ENCODE measurements at regions not wholly inside any gene's neighbourhood (a gene's known extent, or its start where the extent isn't known, plus 50 kb on each side); places are given as distances from the start of the nearest gene placed in this dataset.
"Not testable (repeated sequence)": the region's sequence is repeated elsewhere in the genome, so short reads cannot be mapped to it uniquely, and the experiment has no call there.

DNA sequence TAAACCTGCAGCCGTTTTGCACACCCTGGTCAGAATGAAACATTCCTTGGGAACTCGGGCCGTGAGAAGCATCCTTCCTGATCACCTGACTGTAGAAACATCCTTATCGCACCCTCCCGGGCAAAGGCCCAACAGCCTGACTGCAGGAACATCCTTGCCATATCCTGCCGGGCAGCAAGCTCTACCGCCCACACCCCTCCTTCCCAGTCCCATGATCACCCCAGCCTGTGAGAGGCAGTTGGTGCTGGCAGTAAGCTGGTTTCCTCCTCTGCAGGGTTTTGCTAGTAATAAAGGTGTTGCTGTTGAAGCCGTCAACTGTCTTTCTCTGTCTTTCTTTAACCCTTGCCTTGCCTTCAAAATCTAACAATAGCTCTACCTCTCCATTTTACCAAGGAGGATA, 799.6 kb downstream of the FOXD4L6 start:
- TF ChIP-seq, protein P1, sequence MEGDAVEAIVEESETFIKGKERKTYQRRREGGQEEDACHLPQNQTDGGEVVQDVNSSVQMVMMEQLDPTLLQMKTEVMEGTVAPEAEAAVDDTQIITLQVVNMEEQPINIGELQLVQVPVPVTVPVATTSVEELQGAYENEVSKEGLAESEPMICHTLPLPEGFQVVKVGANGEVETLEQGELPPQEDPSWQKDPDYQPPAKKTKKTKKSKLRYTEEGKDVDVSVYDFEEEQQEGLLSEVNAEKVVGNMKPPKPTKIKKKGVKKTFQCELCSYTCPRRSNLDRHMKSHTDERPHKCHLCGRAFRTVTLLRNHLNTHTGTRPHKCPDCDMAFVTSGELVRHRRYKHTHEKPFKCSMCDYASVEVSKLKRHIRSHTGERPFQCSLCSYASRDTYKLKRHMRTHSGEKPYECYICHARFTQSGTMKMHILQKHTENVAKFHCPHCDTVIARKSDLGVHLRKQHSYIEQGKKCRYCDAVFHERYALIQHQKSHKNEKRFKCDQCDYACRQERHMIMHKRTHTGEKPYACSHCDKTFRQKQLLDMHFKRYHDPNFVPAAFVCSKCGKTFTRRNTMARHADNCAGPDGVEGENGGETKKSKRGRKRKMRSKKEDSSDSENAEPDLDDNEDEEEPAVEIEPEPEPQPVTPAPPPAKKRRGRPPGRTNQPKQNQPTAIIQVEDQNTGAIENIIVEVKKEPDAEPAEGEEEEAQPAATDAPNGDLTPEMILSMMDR (IDR thresholded peaks at IDR 0.05): not testable (repeated sequence)
- not testable (repeated sequence) for TF ChIP-seq EP300, POLR2A (IDR thresholded peaks at IDR 0.05)

Data from ovary (tissue), 3 donors.